ENCODE measurements at regions not wholly inside any gene's neighbourhood (a gene's known extent, or its start where the extent isn't known, plus 50 kb on each side); places are given as distances from the start of the nearest gene placed in this dataset.

GRCh38 chrX:121641560-121641959 lies 594.1 kb downstream of the GLUD2 start:
- TF ChIP-seq CTCF (IDR thresholded peaks at IDR 0.05) (no peak), POLR2A (IDR thresholded peaks at IDR 0.05) (no peak), EP300 (IDR thresholded peaks at IDR 0.05) (no peak)
